Nephron (organoid): ENCODE measurements at regions not wholly inside any gene's neighbourhood (a gene's known extent, or its start where the extent isn't known, plus 50 kb on each side); places are given as distances from the start of the nearest gene placed in this dataset.

Experiments used
- H3K27ac Mint-ChIP-seq, 3 experiments: 2 replicates each; pipeline ENCODE4 v1.8.0; 2020; ENCODE audit warnings: mixed read lengths in 3 of 3, mild to moderate bottlenecking in 2 of 3, moderate library complexity in 1 of 3
- H3K27me3 Mint-ChIP-seq: 2 replicates; pipeline ENCODE4 v1.8.0; 2021; ENCODE audit warnings: low read depth, mild to moderate bottlenecking, moderate library complexity, mixed read lengths
- H3K36me3 Mint-ChIP-seq: 2 replicates; pipeline ENCODE4 v1.8.0; 2020; ENCODE audit warnings: low read depth, mixed read lengths
- H3K4me1 Mint-ChIP-seq: 2 replicates; pipeline ENCODE4 v1.8.0; 2020; ENCODE audit warnings: mixed read lengths
- H3K4me3 Mint-ChIP-seq, 3 experiments: 2 replicates each; pipeline ENCODE4 v1.8.0; 2020; ENCODE audit warnings: mild to moderate bottlenecking in 3 of 3, mixed read lengths in 3 of 3, moderate library complexity in 2 of 3
- H3K9me3 Mint-ChIP-seq: 2 replicates; pipeline ENCODE4 v1.8.0; 2020; ENCODE audit warnings: mixed read lengths
- CTCF ChIP-seq, 3 experiments: fragments of 200-600 bp; sonication (generic); IDR thresholded peaks; one replicate each; pipeline ENCODE4 v1.5.0; 2021; ENCODE audit warnings: antibody characterized with exemption in 3 of 3; ENCODE audit not compliant: unreplicated experiment in 3 of 3

DNA sequence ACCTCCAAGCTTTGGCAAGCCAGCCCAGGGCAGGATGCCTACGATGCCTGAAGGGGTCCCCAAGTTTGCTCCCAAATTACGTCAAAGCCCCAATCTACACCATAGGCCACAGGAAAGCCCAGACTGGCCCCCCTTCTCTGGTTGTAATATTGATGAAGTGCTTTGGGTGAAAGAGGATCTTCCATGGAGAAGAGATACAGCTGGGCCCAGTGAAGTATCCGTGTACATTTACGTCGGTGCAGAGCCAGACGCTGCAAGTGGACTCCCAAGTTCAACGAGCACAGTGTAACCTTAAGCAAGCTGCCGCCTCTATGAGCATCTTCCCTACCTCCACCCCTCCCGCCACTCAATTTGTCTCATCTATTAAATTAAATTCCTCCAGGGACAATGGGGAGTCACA is 100.1 kb upstream of the TPM1 start:
- Mint-ChIP-seq H3K4me1 (peaks cover 26% of the 10 kb centered on the region), H3K4me3 (no peak overlapping the region), H3K27ac (peak overlapping the region; percentile 66 to 86 (median 69)), H3K36me3 (no peaks in the 10 kb centered on the region), H3K9me3 (no peaks in the 10 kb centered on the region), H3K27me3 (peaks cover 7% of the 10 kb centered on the region)
- no peak for TF ChIP-seq CTCF (IDR thresholded peaks at IDR 0.05; ENCODE audit: unreplicated experiment in 3 of 3)

DNA sequence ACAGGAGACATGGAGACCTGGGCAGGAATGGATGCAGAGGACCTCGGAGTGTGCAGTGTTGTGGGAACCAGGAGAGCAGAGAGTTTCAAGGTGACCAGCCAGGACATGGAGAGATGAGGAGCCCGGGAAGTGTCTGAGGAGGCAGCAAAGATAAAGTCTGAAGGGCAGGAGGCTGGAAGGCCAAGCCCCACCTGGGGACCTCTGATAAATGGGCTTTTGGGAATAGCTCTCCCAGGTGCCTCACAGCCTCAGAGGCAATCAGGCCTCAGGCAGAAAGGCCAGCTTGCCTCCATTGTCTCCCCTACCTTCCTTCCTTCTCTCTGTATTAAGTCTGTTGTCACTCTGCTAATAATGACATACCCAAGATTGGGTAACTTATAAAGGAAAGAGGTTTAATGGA is 97.5 kb upstream of the TPM1 start:
- Mint-ChIP-seq H3K4me1 (peaks cover 23% of the 10 kb centered on the region), H3K4me3 (no peak overlapping the region), H3K36me3 (no peaks in the 10 kb centered on the region), H3K27ac (no peak overlapping the region), H3K9me3 (no peaks in the 10 kb centered on the region), H3K27me3 (peaks cover 14% of the 10 kb centered on the region)
- no peak for TF ChIP-seq CTCF (IDR thresholded peaks at IDR 0.05; ENCODE audit: unreplicated experiment in 3 of 3)

DNA sequence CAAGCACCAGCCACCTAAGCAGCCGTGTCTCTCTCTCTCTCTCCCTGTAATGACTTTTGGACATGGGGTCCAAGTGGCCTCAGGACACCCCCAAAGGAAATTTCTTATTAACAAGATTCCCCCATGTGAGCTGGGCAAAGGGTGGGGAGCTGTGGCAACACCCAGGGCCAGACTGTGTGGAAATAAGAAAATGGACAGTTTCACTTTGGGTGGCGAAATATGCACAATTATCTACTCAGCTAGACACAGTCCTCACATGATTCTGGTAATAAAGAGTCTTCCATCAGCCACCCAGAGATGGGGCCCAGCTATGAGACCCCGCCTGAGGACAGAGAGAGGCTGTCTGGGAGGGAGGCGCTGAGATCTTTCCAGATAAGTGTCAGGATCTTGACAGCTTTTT is 96.8 kb upstream of the TPM1 start:
- no peaks in the 10 kb centered on the region for H3K36me3 Mint-ChIP-seq

DNA sequence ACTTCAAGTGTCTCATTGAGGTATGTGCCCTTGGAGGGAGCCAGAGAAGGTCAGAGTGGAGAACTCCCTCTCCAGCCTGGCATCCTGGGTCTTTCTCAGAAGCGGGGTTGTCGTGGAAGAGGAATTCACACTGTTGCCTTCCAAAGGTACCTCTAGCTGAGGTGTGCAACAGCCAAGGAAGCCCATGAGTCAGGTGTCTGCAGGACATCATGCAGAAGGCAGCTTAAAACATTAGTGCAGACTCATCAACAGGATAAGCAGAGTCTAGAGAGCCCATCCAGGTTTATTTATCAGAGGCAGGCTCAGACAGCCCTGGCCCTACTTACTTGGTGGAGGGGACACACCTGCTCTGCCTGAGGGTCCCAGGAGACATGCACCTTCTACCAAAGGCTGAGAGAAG is 95.6 kb upstream of the TPM1 start:
- peaks cover 5% of the 10 kb centered on the region for H3K4me1 Mint-ChIP-seq
- H3K36me3 Mint-ChIP-seq, result no peaks in the 10 kb centered on the region
- no peak overlapping the region for H3K4me3 Mint-ChIP-seq
- H3K27me3 Mint-ChIP-seq, result peaks cover 16% of the 10 kb centered on the region
- no peak for TF ChIP-seq CTCF (IDR thresholded peaks at IDR 0.05; ENCODE audit: unreplicated experiment in 3 of 3)
- no peak overlapping the region for H3K27ac Mint-ChIP-seq
- H3K9me3 Mint-ChIP-seq, result no peaks in the 10 kb centered on the region

More for the DNA sequence above, 96.8 kb upstream of the TPM1 start:
- Mint-ChIP-seq H3K27ac (peak overlapping the region in 2 of 3 experiments; percentile 6 to 47), H3K4me1 (peaks cover 17% of the 10 kb centered on the region), H3K4me3 (no peak overlapping the region), H3K9me3 (no peaks in the 10 kb centered on the region), H3K27me3 (peaks cover 19% of the 10 kb centered on the region)
- TF ChIP-seq CTCF (IDR thresholded peaks at IDR 0.05; ENCODE audit: unreplicated experiment in 3 of 3), result no peak

DNA sequence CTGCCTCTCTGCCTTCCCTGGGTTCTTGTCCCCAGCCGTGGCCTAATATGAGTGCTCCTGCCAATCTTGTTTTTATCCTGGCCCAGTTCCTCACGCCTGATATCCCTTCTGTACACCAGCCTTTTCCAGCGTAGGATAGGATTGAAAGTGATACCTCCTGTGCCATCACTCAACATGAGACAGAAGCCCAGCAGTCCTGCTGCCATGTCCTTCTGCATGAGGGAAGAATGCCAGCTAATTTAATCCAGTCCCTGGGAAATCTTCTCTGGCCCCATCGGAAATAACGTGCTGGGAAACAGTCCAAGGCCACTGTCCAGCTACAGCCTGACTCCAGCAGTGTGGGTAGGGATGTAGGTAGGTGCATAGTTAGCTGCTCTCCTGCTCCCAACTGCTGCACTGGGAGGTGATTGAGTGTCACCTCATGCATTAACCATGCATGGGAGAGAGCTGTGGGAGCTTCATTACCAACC is 92.0 kb upstream of the TPM1 start:
- H3K4me1 Mint-ChIP-seq, result no peaks in the 10 kb centered on the region
- H3K27me3 Mint-ChIP-seq, result peaks cover 16% of the 10 kb centered on the region
- TF ChIP-seq CTCF (IDR thresholded peaks at IDR 0.05; ENCODE audit: unreplicated experiment in 3 of 3), result no peak
- no peak overlapping the region for H3K27ac Mint-ChIP-seq
- no peaks in the 10 kb centered on the region for H3K36me3 Mint-ChIP-seq
- H3K9me3 Mint-ChIP-seq, result no peaks in the 10 kb centered on the region
- no peak overlapping the region for H3K4me3 Mint-ChIP-seq

DNA sequence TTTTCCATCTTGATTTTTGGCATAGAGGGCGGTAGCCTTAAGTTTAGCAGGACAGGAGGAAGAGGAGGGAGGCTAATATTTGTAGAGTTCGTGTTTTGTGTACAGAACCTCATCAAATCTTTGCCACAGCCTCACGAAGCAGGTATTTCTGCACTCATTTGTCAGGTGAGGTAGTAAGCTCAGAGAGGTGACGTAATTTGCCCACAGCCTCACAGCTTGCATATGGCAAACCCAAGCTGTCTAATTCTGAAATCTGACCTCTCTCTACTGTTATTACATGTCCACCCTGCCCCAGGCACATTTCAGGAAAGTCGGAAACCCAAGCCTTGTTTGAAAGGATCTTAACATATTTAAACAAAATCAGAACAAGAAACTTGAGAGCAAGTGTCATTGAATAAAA is 91.1 kb upstream of the TPM1 start:
- H3K9me3 Mint-ChIP-seq, result no peaks in the 10 kb centered on the region
- TF ChIP-seq CTCF (IDR thresholded peaks at IDR 0.05; ENCODE audit: unreplicated experiment in 3 of 3), result no peak
- H3K4me3 Mint-ChIP-seq, result no peak overlapping the region
- peaks cover 13% of the 10 kb centered on the region for H3K27me3 Mint-ChIP-seq
- no peak overlapping the region for H3K27ac Mint-ChIP-seq
- no peaks in the 10 kb centered on the region for H3K4me1 Mint-ChIP-seq
- H3K36me3 Mint-ChIP-seq, result no peaks in the 10 kb centered on the region
